IMR-90 (cell line): ENCODE measurements at regions not wholly inside any gene's neighbourhood (a gene's known extent, or its start where the extent isn't known, plus 50 kb on each side); places are given as distances from the start of the nearest gene placed in this dataset.

Experiments
- ATAC-seq: fragments of 200-7000 bp; cut with Tn5 transposase; 2 replicates; pipeline ENCODE4 v1.9.1; 2020; ENCODE audit warnings: low read depth, mild to moderate bottlenecking, moderate library complexity
- BruUV-seq: library from RNA; stranded (reverse); fragments of 400-500 nt; replicated peaks from 2 replicates; lab custom pipeline; 2021; lab: Mats Ljungman, UMichigan
- CTCF ChIA-PET: fragments of 300-600 bp; formaldehyde crosslinking; extraction: SDS; loops from one replicate; lab custom pipeline; 2021; ENCODE audit warnings: antibody characterized with exemption; lab: Yijun Ruan, JAX
- POLR2A ChIA-PET: fragments of 300-600 bp; sonication (Branson Sonifier 250); formaldehyde crosslinking; loops from one replicate; lab custom pipeline; 2022; ENCODE audit warnings: antibody characterized with exemption; ENCODE audit not compliant: unreplicated experiment; lab: Charles Lee
- DNase-seq: peaks from one replicate; pipeline ENCODE4 v3.0.0; 2013
- H2AFZ ChIP-seq: replicated peaks from 2 replicates; pipeline ENCODE3; 2013; ENCODE audit warnings: low read length, mild to moderate bottlenecking; ENCODE audit not compliant: poor library complexity
- H2AK5ac ChIP-seq: 2 replicates; pipeline ENCODE4 v1.6.1; 2013; ENCODE audit warnings: low read depth, low read length, inconsistent platforms
- H2AK9ac ChIP-seq: replicated peaks from 2 replicates; pipeline ENCODE3; 2013; ENCODE audit warnings: mild to moderate bottlenecking, low read depth, low read length, moderate library complexity; ENCODE audit not compliant: poor library complexity
- H2BK120ac ChIP-seq: 2 replicates; pipeline ENCODE4 v1.6.1; 2013; ENCODE audit warnings: low read depth, low read length, inconsistent platforms
- H2BK15ac ChIP-seq: 3 replicates; pipeline ENCODE4 v1.6.1; 2013; ENCODE audit warnings: low read depth, low read length, inconsistent platforms
- H2BK20ac ChIP-seq: 2 replicates; pipeline ENCODE4 v1.6.1; 2013; ENCODE audit warnings: low read depth, mild to moderate bottlenecking, inconsistent platforms, low read length, moderate library complexity
- H2BK5ac ChIP-seq: 2 replicates; pipeline ENCODE4 v1.6.1; 2013; ENCODE audit warnings: mild to moderate bottlenecking, low read depth, low read length, inconsistent platforms; ENCODE audit not compliant: poor library complexity, severe bottlenecking
- H3K14ac ChIP-seq: replicated peaks from 2 replicates; pipeline ENCODE4 v1.6.1; 2013; ENCODE audit warnings: low read depth, low read length, inconsistent platforms
- H3K18ac ChIP-seq: 2 replicates; pipeline ENCODE4 v1.6.1; 2013; ENCODE audit warnings: low read depth, low read length, control low read depth
- H3K23ac ChIP-seq: 2 replicates; pipeline ENCODE4 v1.6.1; 2013; ENCODE audit warnings: low read depth, low read length, inconsistent platforms
- H3K27ac ChIP-seq: 2 replicates; pipeline ENCODE4 v1.5.1; 2013; ENCODE audit warnings: mild to moderate bottlenecking, control low read depth, low read length; ENCODE audit not compliant: insufficient read depth
- H3K27me3 ChIP-seq: 2 replicates; pipeline ENCODE4 v1.6.1; 2013; ENCODE audit warnings: low read length; ENCODE audit not compliant: control insufficient read depth, insufficient read depth
- H3K36me3 ChIP-seq: 2 replicates; pipeline ENCODE4 v1.6.1; 2013; ENCODE audit warnings: low read length, mixed read lengths; ENCODE audit not compliant: control insufficient read depth, insufficient read depth
- H3K4ac ChIP-seq: 2 replicates; pipeline ENCODE4 v1.6.1; 2013; ENCODE audit warnings: low read depth, low read length, inconsistent platforms
- H3K4me1 ChIP-seq: 2 replicates; pipeline ENCODE4 v1.6.1; 2013; ENCODE audit warnings: low read length, mixed read lengths; ENCODE audit not compliant: control insufficient read depth, insufficient read depth
- H3K4me2 ChIP-seq: 2 replicates; pipeline ENCODE4 v1.6.1; 2013; ENCODE audit warnings: low read depth, mild to moderate bottlenecking, control low read depth, low read length, moderate library complexity
- H3K4me3 ChIP-seq: 2 replicates; pipeline ENCODE4 v1.5.1; 2013; ENCODE audit warnings: low read depth, mild to moderate bottlenecking, control low read depth, low read length, moderate library complexity; ENCODE audit not compliant: insufficient read depth
- H3K56ac ChIP-seq: 2 replicates; pipeline ENCODE4 v1.6.1; 2013; ENCODE audit warnings: low read length, inconsistent platforms; ENCODE audit not compliant: insufficient read depth; ENCODE audit errors: extremely low read depth
- H3K79me1 ChIP-seq, 2 experiments: 2 replicates each; pipeline ENCODE4 v1.6.1; 2013; ENCODE audit warnings: low read length in 2 of 2, inconsistent platforms in 1 of 2, low read depth in 1 of 2
- H3K9ac ChIP-seq: 2 replicates; pipeline ENCODE4 v1.6.1; 2013; ENCODE audit warnings: low read depth, low read length, control low read depth
- H3K9me1 ChIP-seq: 2 replicates; pipeline ENCODE4 v1.6.1; 2013; ENCODE audit warnings: low read length, inconsistent platforms; ENCODE audit not compliant: insufficient read depth
- H3K9me3 ChIP-seq: 2 replicates; pipeline ENCODE4 v1.6.1; 2013; ENCODE audit warnings: low read length; ENCODE audit not compliant: control insufficient read depth, insufficient read depth
- H4K20me1 ChIP-seq: 2 replicates; pipeline ENCODE4 v1.6.1; 2013; ENCODE audit warnings: low read length, inconsistent platforms; ENCODE audit not compliant: insufficient read depth
- H4K5ac ChIP-seq: 2 replicates; pipeline ENCODE4 v1.6.1; 2013; ENCODE audit warnings: mild to moderate bottlenecking, low read depth, low read length, control low read depth
- H4K8ac ChIP-seq, 2 experiments: 2 replicates each; pipeline ENCODE4 v1.6.1; 2013; ENCODE audit warnings: low read depth in 2 of 2, low read length in 2 of 2, control low read depth in 1 of 2, inconsistent platforms in 1 of 2
- H4K91ac ChIP-seq: 2 replicates; pipeline ENCODE4 v1.6.1; 2013; ENCODE audit warnings: low read depth, low read length, inconsistent platforms; ENCODE audit not compliant: insufficient read depth
- BHLHE40 ChIP-seq: fragments of 150-350 bp; IDR thresholded peaks from 2 replicates; pipeline ENCODE4 v1.6.1; 2016; ENCODE audit warnings: mild to moderate bottlenecking, low read depth, low read length
- CEBPB ChIP-seq: IDR thresholded peaks from 2 replicates; pipeline ENCODE4 v1.6.1; 2012; ENCODE audit warnings: low read depth, low read length, improper control_type of control experiment
- CHD1 ChIP-seq: IDR thresholded peaks from 2 replicates; pipeline ENCODE4 v1.6.1; 2012; ENCODE audit warnings: low read depth, low read length, improper control_type of control experiment
- CTCF ChIP-seq: conservative IDR thresholded peaks from 2 replicates; pipeline ENCODE4 v1.5.1; 2012; ENCODE audit warnings: mild to moderate bottlenecking, low read depth, low read length, improper control_type of control experiment
- ELK1 ChIP-seq: fragments of 150-350 bp; IDR thresholded peaks from 2 replicates; pipeline ENCODE4 v1.6.1; 2016; ENCODE audit warnings: low read depth, mild to moderate bottlenecking, low read length, moderate library complexity, borderline replicate concordance
- FOS ChIP-seq: fragments of 150-350 bp; IDR thresholded peaks from 2 replicates; pipeline ENCODE4 v1.6.1; 2016; ENCODE audit warnings: low read depth, low read length
- MAFK ChIP-seq: IDR thresholded peaks from 2 replicates; pipeline ENCODE4 v1.6.1; 2012; ENCODE audit warnings: low read depth, low read length, improper control_type of control experiment
- MAZ ChIP-seq: IDR thresholded peaks from 2 replicates; pipeline ENCODE4 v1.6.1; 2012; ENCODE audit warnings: low read depth, mild to moderate bottlenecking, low read length, improper control_type of control experiment, moderate library complexity, borderline replicate concordance
- MXI1 ChIP-seq: IDR thresholded peaks from 2 replicates; pipeline ENCODE4 v1.6.1; 2012; ENCODE audit warnings: low read depth, mild to moderate bottlenecking, low read length, moderate library complexity, borderline replicate concordance
- NFE2L2 ChIP-seq: fragments of 150-350 bp; IDR thresholded peaks from 2 replicates; pipeline ENCODE4 v1.6.1; 2016; ENCODE audit warnings: low read depth, mild to moderate bottlenecking, low read length
- POLR2A ChIP-seq: IDR thresholded peaks from 2 replicates; pipeline ENCODE4 v1.6.1; 2012; ENCODE audit warnings: mild to moderate bottlenecking, low read depth, low read length
- RAD21 ChIP-seq: IDR thresholded peaks from 2 replicates; pipeline ENCODE4 v1.6.1; 2012; ENCODE audit warnings: low read length, improper control_type of control experiment
- RCOR1 ChIP-seq: IDR thresholded peaks from 2 replicates; pipeline ENCODE4 v1.6.1; 2012; ENCODE audit warnings: mild to moderate bottlenecking, low read length, improper control_type of control experiment; ENCODE audit not compliant: insufficient replicate concordance
- RFX5 ChIP-seq: IDR thresholded peaks from 2 replicates; pipeline ENCODE4 v1.8.0; 2012; ENCODE audit warnings: low read depth, mild to moderate bottlenecking, low read length, moderate library complexity
- SMC3 ChIP-seq: fragments of 150-350 bp; IDR thresholded peaks from 2 replicates; pipeline ENCODE4 v1.6.1; 2016; ENCODE audit warnings: low read depth, mild to moderate bottlenecking, antibody characterized with exemption, low read length, moderate library complexity
- USF2 ChIP-seq: fragments of 150-350 bp; IDR thresholded peaks from 2 replicates; pipeline ENCODE4 v1.6.1; 2017; ENCODE audit warnings: mild to moderate bottlenecking, antibody characterized with exemption, low read length, low read depth
- WGBS, 2 experiments: methylation state at CpG; one replicate each; pipeline versions ENCODE4 v1.1.5 to v1.1.7; 2013; ENCODE audit warnings: missing lambda C conversion rate in 2 of 2; ENCODE audit not compliant: insufficient read length in 1 of 2; ENCODE audit errors: extremely low coverage in 2 of 2; 5-methylcytosine and 5-hydroxymethylcytosine counted together
- dilution Hi-C: fragments of 300-500 bp; cut with HindIII; formaldehyde crosslinking; loops from one replicate; pipeline ENCODE4 v1.14.3; 2018; ENCODE audit warnings: low sequenced_read_pairs; ENCODE audit not compliant: unreplicated experiment
- in situ Hi-C: fragments of 300-500 bp; cut with MboI; formaldehyde crosslinking; loops from 3 replicates; pipeline ENCODE4 v1.14.3; 2019; ENCODE audit warnings: low sequenced_read_pairs, inconsistent platforms, mixed read lengths
- intact Hi-C: fragments of 100-400 bp; cut with micrococcal nuclease; formaldehyde crosslinking; loops from 2 replicates; pipeline ENCODE4 v1.10.0; 2022

DNA sequence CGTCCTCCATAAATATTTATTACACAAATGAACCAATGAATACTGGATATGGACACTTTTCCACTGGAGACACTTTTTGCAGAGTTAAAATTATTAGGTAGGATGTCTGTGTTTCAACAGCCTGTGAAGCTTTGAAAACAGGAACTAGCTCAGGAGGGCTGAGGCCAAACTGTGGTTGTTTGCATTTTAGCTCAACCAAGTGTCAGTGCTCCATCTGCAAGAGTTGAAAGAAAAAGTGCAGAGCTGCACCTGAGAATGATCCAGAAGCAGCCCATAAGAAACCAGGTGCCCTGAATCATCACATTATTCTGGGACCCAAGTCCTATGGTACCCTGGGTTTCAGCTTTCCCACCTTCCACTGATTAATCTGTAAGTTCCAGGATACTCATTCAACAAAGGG lies 180.4 kb downstream of the TRIB2 start:
- intact Hi-C loops: no loop called here
- DNase-seq (no peak), ATAC-seq (no peak)
- H3K18ac ChIP-seq: no peak overlapping the region
- BruUV-seq: no TSS peak
- no CpG with 5 or more reads among the region's 1 CpG for WGBS, 2 experiments
- in situ Hi-C loops: no loop called here
- no peak overlapping the region for H2AFZ ChIP-seq
- no peaks in the 10 kb centered on the region for H3K9me1 ChIP-seq
- H3K79me1 ChIP-seq: no peaks in the 10 kb centered on the region
- dilution Hi-C loops: no loop called here
- H3K23ac ChIP-seq: no peak overlapping the region
- TF ChIP-seq BHLHE40 (no peak), CTCF (no peak), SMC3 (no peak), CHD1 (no peak), RFX5 (no peak), MAFK (no peak), RAD21 (no peak), MXI1 (no peak), FOS (no peak), ELK1 (no peak), USF2 (no peak), POLR2A (no peak), MAZ (no peak), RCOR1 (no peak), NFE2L2 (no peak), CEBPB (no peak)
- no peaks in the 10 kb centered on the region for H3K27me3 ChIP-seq
- no peak overlapping the region for H4K8ac ChIP-seq
- no peak overlapping the region for H3K9ac ChIP-seq
- no peaks in the 10 kb centered on the region for H4K20me1 ChIP-seq
- H2BK15ac ChIP-seq: no peak overlapping the region
- H3K4me3 ChIP-seq: no peak overlapping the region
- H2AK9ac ChIP-seq: no peak overlapping the region
- H3K4me1 ChIP-seq: peaks cover 1% of the 10 kb centered on the region
- H3K9me3 ChIP-seq: peaks cover 5% of the 10 kb centered on the region; the same call in 1 of the 2 replicates
- POLR2A ChIA-PET: no interaction called here
- H3K14ac ChIP-seq: no peak overlapping the region
- H4K91ac ChIP-seq: no peak overlapping the region
- H3K27ac ChIP-seq: no peak overlapping the region
- CTCF ChIA-PET: interaction anchor here (0.8 kb wide), 1 partner anchor 20 kb away, joined by 3 read pairs; no protein-coding TSS in a partner anchor
- no peak overlapping the region for H3K56ac ChIP-seq
- no peak overlapping the region for H2AK5ac ChIP-seq
- H2BK5ac ChIP-seq: no peak overlapping the region
- H3K4ac ChIP-seq: no peak overlapping the region
- no peak overlapping the region for H3K4me2 ChIP-seq
- H4K5ac ChIP-seq: no peak overlapping the region
- no peaks in the 10 kb centered on the region for H3K36me3 ChIP-seq
- no peak overlapping the region for H2BK20ac ChIP-seq
- H2BK120ac ChIP-seq: no peak overlapping the region
